Left forelimb (tissue), 1 donor: ENCODE measurements at regions not wholly inside any gene's neighbourhood (a gene's known extent, or its start where the extent isn't known, plus 50 kb on each side); places are given as distances from the start of the nearest gene placed in this dataset.
"Not testable (repeated sequence)": the region's sequence is repeated elsewhere in the genome, so short reads cannot be mapped to it uniquely, and the experiment has no call there.

Source experiments
- DNase-seq: peaks from one replicate; pipeline ENCODE4 v3.0.0-alpha.2; 2018; ENCODE audit warnings: low spot score

DNA sequence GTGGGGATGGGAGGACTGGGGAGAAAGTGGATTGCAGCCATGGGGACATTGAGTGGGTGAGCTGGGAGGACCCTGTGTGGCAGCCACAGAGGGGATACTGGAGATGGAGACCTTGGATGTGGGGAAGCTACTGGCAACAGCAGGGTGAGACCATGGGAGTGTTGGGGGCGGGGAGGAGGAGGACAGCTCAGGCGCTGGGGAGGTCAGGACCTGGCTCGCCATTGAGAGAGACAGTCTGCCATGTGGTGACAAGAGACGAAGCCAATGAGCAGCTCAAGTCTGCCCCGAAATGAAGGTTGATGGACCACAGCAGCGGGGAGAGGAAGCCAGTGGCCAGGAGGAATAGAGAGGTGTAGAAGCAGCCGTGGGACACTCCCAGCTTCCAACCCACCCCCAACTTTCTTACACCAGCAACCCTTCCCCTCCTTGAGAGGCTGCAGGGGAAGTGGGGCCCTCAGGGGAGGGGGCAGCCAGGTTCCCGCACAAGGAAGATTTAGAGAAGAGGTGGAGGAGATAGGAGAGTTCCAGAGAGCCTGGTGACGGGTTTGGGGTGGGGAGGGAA is 118.1 kb downstream of the ASB7 start:
- no peak for DNase-seq

DNA sequence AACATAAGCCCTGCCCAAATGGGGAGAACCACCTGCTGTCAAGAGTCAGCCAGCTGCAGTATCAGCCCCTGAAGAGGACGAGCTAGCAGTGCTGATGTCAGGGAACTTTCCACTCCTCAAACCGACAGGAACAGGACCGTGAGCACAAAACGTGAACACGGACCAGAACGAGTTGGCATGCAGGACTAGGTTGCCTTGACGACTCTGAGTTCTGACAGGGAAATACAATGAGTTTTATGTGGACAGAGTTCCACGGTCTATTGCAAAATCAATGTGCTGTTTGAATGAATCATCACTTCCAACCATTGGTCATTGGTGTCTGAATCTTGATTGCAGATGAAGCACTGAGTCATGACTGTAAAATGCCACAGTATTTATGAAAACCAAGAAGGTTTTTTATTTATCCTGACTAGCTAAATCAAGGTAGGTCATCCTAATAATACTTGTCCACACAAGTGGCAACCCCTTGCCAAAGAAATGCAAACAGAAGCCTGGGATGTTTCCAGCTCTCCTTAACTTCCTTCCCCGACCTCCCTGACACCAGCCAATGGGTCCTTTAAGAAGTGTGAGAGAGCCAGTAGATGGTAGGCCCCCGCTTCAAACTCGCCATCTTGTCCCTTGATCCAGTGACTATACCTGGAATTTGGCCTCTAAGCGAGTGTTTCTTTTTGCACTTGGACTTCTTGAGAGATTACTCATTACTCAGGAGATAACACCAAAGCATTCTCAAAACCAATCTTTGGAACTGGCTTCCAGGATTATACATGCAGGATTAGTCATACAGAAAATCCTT is 119.6 kb downstream of the ASB7 start:
- DNase-seq, result no peak

DNA sequence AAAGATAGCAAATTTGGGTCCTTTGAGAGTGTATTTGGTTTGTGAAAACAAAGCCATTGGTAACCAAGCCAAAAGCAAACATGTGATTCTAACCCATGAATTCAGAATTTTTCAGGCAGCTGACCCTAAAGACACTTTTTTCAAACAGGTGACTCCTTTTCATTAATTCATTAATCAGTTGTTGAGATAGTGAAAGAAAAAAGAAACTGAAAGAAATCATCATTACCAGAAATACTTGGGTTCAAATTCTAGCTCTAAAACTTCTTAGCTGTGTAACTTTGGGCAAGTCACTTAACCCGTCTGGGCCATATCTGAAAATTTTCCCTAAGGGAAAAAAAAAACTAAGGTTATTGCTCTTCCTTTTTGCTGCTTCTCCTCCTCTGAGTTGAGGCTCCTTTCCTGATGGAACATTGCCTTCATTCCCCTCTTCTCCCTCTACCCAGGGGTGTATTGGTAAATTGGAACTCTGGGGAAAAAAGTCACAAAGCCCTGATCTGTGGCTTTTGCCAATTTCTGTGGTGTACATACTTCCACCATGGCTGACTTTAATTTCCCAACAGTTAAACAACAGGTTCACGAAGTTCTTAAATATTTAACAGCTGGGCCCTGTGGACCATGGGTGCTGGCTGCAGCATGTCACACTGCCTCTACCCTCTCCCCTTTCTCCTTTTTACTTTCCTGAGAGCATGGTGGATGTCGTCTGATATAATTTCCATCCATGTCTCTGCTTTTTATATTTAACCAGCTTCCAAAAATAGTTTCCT is 120.3 kb downstream of the ASB7 start:
- DNase-seq, result no peak

DNA sequence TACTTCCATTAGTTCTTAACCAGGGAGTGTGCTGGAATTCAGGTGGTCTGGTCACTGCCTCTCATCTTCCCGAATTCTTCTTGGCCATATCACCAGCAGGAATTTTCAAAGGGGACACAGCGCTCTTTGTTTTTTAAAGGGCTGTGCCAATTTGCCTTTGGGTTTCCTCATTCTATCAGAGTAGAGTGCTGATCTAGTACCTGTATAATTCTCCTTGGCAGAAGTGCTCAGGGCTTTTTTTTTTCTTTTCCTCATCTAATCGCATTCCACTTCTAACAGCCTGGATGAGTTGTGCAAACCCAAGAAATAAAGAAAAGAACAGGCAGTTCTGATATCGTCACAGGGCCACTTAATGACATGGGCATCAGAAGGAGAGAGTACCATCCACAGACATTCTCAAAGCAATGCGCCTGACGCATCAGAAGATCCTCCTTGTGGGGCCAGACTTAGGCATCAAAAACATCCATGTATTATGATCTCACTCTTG is 121.0 kb downstream of the ASB7 start:
- DNase-seq, result no peak

DNA sequence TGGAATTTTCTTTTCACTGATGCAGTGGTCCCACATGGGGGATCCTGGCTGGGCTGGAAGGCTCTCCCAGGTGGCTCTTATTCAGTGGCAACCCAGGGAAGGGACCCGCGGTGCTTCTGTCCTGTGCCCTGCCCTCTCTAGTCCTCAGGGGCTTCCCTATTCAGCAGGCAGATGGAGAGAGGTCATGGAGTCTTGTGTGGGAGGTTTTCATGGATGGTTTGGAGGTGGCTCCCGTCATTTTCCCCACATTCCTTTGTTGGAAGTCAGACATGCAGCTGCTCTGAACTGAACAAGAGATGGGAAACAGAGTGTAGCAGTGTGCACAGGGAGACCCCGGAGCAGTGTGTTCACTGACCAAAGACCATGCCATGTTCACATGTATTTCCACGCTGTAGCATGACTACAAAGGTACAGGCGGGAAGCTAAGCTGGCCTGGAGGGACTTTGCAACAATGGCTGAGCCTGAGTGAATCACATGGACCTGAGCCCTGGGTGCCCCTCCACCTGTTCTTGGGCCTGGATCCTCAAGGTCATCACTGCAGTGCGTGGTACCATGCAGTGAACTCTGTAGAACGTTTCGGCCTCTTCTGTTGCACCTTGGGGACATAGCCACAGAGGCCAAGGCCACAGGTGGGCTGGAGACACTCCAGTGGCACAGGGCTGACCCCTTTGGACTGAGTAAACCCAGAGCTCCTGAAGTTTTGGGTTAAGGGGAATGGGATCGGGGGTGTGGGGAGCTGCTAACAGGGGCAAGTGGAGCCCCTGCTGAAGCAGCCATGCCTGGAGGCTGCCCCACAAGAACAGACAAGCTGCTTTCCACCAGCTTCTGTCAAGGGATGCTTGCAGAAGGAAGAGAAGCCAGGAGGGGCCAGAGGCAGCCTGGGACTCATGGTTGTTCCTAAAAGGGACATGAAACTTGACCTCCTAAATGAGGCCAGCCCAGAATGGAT is 123.0 kb downstream of the ASB7 start:
- DNase-seq, result no peak

DNA sequence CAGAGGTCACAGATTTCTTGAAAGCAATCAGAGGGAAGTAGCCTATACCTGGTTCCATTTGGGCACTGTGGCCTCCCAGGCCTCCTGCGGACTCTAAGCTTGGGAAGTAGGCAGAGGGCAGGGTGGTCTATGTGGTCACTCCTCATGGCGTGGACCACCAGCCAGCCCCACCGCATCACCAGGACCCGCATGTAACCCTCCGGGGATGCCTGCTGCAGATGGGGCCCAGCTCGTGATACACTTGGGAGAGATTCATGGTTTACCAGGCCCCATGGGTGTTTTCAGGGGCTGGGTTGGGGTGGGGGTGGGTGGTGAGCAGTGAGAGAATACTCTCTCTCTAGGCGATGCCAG is 123.7 kb downstream of the ASB7 start:
- no peak for DNase-seq

DNA sequence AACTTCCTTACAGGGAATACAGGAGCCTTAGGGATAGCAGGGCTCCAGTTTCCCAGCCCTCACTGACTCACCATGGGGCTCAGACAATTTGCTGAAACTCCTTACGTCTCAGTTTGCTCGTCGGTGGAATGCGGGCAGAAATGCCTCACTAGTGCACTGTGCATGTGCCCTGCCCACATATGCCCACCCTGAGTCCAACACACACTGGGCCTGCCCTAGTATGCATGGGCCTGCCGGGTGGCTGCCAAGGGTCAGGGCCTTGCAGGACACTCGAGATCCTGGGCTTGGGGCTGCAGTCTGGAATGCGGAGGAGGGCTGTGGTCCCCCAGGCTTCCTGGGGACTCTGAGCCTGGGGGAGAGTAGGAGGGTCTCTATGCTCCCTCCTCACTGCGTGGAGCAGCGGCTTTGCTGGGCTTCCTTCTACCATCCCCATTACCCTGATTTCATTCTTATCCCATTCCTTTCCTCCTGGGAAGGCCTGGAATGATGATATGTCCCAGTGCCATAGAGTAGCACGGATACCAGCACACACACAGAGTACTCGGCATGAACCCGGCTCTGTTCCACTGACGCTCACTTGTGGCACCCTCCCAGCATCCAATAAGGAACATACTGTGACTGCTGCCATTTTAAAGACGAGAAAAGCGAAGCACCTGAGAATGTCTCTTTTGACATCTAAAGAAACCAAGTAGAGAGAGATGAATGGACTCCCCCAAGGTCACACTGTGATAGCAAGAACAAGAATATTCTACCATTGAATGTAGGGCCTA is 124.2 kb downstream of the ASB7 start:
- no peak for DNase-seq

DNA sequence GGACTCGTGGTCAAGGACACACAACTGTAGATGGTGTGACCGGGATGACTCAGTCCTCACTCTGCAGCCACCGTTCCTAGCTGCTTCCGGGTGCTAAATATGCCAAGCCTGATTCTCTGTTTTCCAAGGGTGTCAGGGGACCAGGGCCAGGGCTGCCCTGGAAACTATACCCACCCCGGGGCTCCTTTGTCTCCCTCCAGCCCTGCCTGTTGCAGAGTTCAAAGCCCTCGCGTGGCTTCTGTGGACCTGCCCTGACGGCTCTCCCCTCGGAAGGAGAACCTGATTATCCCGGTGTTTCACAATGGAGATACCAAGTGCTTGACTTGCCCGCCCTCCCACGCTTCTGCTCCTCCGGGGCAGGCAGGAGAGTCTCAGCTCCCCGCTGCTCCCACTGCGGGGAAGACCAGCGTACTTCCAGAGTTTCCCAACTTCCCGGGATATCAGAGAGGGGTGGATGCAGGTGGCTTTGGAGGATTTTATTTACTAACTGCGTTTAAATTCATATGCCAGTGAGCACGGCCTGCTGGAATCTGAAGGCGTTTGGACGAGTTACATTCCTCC is 125.0 kb downstream of the ASB7 start:
- no peak for DNase-seq

DNA sequence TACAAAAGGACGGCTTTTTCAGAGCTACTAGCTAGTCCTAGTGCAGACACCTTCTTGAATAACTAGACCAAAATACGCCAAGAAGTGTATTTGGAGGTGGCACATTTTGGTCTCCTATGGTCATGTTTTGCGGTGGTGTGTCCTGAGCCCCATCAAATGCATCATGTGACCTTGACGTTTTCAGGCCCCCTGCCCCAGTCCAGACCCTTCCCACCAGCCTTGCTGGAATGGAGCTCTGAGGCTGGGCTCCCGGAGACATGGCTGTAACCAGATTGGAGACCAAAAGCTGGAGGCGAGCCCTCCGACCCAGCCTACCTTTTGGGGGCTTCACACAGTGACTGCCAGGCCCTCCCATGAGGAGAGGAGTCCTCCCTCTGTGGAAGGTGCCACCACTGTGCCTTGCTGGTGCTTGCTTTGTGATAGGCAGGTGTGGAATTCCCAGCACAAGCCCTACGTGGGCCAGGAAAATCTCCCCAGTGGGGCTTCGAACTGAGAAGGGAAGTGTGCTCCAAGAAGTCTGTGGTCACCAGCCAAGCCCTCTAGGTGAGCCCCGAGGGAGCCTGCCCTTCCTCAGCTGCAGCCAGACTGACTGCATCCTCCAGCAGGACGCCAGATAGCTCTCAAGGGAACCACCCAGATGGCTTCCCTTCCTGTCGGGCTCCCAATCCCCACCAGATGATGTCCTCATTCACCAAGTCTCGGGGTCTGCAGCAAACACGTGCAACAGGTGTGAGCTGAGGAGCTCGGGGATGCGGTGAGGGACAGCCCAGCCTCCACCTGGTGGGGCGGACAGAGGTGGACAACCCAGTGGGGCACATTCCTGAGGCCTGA is 126.2 kb downstream of the ASB7 start:
- no peak for DNase-seq

DNA sequence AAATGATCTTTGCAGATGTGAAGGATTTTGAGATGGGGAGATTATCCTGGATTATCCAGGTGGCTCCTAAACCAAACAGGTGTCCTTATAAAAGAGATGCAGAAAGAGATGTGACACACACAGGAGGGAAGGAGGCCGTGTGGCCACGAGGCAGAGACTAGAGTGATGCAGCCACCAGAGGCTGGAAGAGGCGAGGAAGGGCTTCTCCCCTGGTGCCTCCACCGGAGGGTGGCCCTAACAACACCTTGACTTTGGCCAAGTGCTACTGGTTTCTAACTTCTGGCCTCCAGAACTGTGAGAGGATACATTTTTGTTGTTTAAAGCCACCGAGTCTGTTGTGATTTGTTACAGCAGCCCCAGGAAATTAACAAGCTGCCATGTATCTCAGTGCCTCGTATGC is 127.1 kb downstream of the ASB7 start:
- no peak for DNase-seq

DNA sequence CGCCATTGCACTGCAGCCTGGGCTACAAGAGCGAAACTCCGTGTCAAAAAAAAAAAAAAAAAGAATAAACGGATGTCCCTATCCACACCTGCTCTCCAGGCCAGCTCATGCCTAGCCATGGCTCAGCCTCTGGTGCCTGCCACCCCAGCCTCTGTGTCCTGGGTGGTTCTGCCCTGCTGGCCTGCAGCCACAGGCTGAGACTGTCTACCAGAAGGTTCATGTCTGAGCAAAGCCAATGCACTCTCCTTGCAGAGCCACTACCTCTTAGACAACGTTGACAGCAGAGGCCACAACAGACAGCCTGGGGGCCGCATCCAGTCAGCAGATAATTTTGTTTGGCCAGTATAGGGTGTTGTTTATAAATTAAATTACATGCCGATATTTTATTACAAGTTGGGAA is 127.7 kb downstream of the ASB7 start:
- DNase-seq, result no peak

DNA sequence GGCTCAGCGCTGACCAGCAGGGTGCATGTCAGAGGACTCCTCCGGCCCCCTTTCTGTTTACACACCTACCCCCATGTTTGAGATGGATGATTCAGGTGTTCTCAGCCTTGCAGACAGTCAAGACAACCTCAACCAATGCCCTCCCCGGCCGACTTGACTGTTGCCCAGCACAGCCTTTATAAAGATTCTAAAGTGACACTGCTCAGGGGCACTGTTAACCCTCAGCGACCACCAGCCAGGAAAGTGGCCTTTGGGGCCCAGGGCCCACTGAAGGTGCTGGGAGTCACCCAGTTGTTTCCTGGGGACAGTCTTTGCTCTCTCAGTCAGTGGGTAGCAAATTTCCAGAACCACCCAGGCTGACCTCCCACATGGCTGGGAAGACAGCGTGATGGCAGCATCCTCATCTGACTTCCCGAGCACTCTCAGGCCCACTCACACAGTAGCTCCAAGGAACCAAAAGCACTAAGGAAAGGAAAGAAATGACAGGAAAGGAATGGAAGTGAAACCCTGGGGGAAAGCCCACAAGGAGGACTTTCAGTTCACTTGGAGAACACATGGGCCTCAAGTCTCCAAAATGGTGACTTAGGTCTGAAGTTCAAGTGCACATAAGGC is 128.4 kb downstream of the ASB7 start:
- DNase-seq, result no peak

DNA sequence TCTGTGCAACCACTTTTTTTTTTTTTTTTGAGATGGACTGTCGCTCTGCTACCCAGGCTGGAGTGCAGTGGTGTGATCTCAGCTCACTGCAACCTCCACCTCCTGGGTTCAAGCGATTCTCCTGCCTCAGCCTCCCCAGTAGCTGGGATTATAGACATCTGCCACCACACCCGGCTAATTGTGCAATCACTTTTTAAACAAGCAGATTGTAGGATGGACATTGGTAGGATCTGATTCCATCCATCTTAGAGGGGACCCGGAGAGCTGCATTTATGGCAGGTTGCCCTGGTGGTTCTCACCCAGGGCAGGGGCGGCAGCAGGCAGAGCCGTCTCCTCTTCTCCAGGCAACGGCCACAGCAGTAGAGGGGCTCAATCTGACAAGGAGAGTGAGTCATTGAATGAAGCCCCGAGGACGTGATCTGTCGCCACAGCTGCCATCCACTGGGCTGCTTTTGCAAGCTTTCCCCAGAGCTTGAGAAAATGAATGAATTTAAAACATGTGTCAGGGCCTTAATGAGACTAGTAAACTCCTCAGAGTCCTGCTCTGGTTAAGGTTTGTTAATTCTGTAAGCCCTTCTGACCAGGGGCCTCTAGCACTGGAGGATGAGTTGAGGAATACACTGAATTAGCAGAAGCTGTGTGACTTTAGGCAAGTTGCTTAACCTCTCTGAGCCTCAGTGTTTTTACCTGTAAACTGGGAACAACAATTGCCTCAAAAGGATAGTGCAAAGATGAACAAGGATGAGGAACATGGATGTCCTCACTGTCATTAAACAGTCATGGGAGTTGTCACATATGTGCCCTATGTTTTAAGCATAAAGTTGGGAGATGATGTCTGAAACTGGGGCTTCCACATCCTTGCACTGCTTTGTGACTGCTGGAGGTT is 129.1 kb downstream of the ASB7 start:
- no peak for DNase-seq

DNA sequence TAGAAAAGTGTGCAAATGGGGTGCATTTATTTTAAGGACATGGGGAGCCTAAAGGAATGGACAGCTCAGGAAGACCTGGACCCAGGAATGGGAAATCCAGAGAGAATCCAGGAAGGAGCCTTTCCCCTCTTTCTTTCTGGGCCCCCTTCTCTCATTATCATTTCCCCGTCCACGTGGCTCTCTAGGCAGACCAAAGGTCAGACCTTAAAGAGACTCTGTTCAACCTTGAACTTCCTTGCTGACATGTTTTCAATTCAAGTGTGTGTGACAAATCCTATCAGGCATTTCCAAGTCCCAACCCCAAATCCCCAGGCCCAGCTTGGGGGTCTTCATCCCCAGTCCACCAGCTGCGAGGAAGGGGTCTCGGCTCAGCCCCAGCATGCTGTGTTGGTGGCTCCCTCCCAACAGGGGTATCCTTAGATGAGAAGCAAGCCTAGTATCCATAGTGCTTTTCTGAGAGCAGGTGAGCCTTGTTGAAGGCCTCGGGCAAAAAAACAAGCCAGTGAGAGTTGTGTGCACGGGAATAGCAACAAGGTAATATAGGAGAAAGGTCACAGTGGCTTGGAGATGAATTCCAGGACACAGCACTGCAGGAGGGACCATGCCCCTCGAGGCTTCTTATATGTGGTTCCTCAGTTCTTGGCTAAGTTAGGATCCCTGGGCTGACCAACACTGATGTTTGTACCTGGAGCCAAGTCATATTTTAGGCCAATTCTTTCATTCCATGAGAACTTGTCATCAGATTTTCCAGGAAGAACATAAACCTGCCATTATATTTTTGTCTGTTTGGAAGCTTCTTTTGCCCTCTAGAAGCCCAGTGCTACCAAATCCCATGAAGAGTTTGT is 130.0 kb downstream of the ASB7 start:
- no peak for DNase-seq

DNA sequence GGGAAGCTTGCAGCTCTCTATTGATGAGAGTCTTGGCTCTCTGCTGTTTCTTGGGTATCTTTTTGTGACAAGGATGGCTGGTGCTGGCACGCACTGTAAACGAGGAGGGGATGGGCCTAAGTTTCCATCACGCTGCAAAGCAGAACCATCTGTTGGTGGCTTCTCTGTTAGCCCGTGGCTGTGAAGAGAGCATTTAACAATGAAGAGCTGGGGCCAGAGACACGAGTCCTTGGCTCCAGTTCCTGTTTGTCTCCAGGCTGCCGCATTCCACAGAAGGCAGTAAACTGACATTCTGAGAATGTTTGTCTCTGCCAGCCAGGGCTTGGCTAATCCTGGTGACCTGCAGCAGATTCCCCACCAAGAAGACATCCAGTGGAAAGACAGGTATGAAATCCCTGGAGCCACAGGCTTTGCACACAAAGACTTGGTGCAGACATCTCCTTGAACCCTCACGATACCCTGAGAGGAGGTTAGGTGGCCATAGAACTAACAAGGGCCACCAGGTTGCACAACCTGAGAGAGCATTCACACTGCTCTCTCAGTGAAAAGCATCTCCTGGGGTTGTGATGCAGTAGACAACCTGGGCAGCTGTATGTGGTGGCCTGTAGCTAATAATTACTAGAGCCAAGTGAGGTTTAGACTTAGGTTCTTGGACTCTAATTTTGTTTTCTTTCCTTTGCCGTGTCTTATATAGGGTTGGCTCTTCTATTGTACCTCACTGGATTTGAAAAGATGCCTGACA is 130.9 kb downstream of the ASB7 start:
- peak; percentile 60 for DNase-seq

DNA sequence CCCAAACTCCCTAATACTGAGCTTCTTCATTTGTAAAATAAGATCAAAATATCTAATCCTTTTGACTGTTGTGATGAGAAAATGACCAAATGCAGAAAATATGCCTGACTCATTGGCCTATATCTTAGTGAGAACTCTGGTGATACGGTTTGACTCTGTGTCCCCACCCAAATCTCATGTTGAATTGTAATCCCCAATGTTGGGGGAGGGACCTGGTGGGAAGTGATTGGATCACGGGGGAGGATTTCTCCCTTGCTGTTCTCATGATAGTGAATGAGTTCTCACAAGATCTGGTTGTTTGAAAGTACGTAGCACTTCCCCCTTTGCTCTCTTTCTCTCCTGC is 131.4 kb downstream of the ASB7 start:
- DNase-seq, result not testable (repeated sequence)

DNA sequence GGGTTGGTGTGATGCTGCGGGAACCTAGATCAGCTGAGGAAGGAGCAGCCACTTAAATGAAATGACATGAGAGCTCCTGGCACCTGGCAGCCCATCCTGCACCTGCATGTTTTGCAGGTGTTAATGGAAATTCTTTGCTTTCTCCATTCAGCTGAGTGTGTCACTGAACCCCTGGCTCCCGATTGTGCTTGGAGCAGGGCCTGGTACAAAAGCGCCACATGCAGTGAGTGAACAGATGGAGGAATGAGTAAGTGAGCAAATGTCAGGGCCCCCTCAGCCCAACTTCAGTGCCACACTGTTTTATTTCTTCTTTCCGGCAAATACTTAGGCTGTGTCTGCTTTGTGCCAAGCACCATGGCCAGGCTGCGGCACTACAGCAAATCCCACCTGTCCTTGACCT is 132.2 kb downstream of the ASB7 start:
- peak; percentile 57 for DNase-seq
